Stromal cell of bone marrow (primary cell): ENCODE measurements at regions not wholly inside any gene's neighbourhood (a gene's known extent, or its start where the extent isn't known, plus 50 kb on each side); places are given as distances from the start of the nearest gene placed in this dataset.

Experiments
- DNase-seq: peaks from one replicate; pipeline ENCODE4 v3.0.0-alpha.2; 2012; ENCODE audit warnings: low read depth

- no peak for DNase-seq
These were observed 232.1 kb downstream of the LMO4 start for GRCh38 chr1:87560601-87561360.

- DNase-seq: no peak
These were observed 234.5 kb downstream of the LMO4 start for GRCh38 chr1:87563211-87563610.

- DNase-seq: no peak
These were observed 237.2 kb downstream of the LMO4 start for GRCh38 chr1:87565861-87566260.

GRCh38 chr1:87568005-87568404 is 239.3 kb downstream of the LMO4 start:
- no peak for DNase-seq

DNA sequence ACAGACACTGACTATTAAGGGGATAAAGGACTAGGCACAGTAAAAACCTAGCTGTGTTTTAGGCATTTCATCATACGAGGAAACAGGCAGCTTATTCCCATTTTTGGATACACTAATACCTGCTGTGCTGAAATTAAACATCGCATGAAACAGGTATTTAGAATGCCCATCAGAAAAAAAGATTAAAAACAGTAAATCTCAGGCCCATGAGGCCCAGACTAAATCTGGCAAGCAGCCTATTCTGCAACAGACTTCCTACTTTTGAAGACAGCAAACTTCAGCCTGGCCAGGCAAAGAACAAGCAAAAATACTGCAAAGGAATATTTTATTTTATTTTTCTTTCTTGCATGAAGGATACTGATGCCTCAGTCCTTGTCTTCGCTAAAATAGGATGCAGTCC is 240.2 kb downstream of the LMO4 start:
- DNase-seq: no peak

GRCh38 chr1:87572008-87572407 is 243.3 kb downstream of the LMO4 start:
- no peak for DNase-seq

DNA sequence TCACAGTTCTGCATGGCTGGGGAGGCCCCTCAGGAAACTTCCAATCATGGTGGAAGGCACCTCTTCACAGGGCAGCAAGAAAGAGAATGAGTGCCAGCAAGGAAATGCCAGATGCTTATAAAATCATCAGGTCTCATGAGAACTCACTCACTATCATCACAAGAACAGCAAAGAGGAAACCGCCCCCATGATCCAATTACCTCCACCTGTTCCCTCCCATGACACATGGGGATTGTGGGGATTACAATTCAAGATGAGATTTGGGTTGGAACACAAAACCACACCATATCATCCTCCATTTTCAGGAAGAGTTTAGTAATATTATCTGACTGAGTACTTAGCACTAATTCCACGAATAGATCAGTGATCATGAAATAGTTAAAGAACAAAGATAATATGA is 244.2 kb downstream of the LMO4 start:
- DNase-seq: no peak

DNA sequence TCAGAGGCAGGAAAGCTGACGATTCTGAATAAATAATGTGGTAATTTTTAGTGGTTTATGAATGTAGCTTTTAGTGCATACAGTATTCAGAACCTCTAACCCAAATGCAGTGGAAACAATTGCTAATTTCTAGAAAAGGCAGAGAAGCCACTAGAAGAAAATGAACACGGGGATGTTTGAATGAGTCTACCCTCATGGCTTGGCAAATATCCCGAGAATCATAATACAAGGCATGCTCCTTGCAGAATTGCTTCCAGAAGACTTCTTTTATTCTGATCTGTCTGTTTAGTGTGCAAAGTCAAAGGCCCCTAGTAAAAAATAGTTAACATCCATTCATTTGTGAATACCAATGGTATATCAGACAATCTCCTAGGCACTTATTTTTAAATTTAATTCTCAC is 246.8 kb downstream of the LMO4 start:
- peak; percentile 17 for DNase-seq

DNA sequence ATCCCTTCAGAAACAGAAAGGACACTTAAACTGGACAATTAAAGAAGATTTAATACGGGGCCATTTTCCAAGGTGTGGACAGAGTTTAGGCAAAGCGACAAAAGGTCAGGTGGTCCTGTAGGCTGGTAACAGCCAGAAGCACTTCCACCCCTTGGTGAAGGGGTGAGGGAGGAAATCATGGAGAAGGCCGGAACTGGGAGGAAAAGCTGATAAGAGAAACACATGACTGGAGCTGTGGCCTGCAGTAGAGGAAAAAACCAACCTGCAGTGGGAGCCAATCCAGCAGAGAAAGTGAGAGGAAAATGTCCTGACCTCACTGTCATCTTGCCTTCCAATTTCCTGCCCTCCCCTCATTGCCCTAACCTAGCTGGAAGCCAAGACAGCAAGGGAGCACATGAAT is 249.8 kb downstream of the LMO4 start:
- DNase-seq: no peak

DNA sequence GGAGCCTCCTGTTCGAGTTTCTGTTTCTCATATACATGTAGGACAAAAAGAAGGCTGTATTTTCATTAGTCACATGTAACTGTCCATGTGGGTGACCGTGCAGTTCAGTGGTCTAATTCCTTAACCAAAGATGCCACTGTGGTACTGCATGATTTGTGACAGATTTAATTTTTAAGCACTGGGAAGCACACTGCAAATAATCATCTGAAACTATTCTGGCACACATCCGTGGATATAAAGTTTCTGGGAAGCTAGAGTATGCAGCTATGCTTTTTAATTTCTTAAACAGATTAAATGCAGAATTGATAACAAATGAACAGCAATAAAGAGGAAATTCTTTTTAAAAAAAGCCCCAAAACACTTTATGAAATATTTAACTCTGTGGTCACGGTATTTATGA is 254.8 kb downstream of the LMO4 start:
- no peak for DNase-seq

GRCh38 chr1:87584586-87584985 is 255.9 kb downstream of the LMO4 start:
- DNase-seq: no peak

GRCh38 chr1:87586501-87586900 is 257.8 kb downstream of the LMO4 start:
- no peak for DNase-seq

GRCh38 chr1:87588495-87588894 is 259.8 kb downstream of the LMO4 start:
- DNase-seq: no peak

DNA sequence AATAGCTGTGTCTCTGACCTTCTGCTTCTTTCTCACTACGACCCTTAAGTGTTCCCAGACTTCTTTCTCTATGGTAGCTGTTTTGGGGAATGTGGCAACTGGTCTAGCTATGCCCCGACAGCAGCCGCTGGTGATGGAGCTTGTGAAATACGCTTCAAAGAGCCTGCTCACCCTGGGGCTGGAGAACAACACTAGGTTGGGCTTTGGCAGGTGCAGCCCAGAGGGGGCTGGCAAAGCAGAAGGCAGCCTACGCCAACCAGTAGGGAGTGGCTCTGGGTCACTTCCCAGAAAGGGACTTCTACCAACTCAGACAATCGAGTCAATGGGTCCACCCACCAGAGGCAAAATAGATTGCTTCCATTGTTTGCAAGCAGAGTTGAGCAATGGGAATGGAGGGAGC is 262.8 kb downstream of the LMO4 start:
- DNase-seq: no peak

GRCh38 chr1:87592156-87592555 is 263.5 kb downstream of the LMO4 start:
- DNase-seq: no peak

DNA sequence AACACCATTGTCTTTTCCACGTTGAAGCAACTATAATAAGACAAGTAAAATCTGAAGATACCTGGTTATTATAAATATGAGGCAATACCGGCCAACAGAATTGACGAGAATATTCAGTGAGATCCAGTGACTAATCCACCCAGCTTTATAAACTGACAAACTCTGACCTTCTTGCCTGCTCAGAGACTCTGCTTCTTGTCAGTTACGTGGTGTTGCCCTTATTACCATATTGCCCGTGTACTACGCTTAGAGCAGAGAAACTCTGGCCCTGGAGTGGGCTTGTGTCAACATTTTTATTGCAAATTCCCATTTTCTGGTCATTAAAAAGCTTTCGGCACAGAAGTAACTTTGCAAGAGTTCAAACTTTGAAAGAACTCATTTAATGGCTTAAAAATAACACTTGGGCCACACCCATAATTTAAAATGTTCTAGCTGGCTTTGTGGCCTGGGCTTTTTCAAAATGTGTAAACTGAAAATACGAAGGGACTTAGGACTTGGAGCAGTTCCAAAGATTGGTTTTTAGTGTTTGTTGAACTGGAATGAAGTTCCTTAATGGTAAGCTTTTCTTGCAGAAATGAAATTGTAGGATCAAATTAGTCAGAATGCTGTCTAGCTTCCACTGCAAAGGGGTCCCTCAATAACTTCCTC is 266.2 kb downstream of the LMO4 start:
- DNase-seq: no peak

DNA sequence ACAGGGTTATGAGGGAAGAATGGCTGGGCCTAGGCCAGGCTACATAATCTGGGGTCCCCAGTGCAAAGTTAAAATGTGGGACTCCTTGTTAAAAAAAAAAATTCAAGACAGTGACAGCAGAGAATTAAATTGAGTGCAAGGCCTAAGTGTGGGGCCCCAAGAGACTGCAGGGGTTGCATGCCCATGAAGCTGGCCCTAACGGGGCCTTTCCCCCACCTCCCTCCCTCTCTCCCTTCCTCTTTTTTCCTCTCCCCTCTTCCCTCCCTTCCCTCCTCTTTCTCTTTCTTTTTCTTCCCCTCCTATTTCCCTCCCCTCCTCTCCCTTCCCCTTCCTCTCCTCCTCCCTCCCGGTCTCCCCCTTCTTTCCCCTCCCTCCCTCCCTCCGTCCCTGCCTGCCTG is 266.7 kb downstream of the LMO4 start:
- no peak for DNase-seq

DNA sequence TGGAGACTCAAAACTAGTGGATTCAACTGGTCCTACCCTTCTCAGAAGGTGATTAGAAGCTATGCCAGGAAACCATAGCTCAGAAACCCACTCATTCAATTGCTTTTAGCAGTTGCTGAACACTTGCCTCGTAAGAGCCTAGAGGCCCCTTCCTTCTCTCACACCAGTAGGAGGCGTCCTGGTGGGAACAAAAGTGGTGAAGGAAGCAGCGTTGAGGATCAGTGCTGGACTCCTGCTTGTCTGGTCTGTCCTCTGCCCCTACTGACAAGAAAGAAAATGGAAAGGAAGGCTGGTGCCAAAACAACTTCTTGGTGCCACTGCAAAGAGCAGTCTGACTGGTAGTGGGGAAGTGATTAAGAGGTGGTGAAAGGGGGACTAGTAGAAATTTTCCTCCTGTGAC is 269.7 kb downstream of the LMO4 start:
- no peak for DNase-seq

GRCh38 chr1:87599569-87599968 is 270.9 kb downstream of the LMO4 start:
- no peak for DNase-seq

DNA sequence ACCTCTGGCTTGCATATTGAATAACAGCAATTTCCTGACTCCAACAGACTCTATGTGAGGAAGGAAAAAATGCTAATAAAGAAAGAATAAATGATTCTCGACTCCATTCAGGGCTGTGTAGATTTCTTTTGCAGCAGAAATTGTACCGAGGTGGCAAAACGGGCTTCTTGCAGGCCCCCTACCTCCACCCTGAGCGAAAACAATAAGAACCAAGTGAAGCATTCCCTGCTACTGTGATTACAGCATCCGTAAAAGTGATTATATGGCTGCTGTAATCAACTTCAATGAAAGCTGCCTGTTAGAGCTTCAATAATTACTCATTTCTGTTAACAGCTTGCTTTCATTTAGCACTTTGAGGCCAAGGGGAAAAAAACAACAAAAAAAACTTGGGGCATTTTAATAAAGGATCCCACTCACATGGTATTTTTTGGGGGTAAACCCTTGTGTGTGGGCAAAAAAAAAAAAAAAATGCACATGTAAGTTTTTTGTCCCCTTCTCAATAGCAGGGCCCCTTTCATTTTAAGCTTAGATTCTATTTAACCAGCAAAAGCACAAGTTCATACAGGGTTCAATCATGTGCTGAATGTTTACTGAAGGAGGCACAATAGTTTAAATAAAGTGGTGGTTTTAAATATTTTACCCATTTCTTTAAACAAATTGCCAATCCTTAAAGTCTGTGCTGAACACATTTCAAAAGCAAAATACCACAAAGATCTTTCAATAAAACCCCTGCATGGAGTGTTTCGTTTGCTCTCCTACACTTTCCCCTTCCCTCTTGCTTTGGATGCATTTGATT is 271.6 kb downstream of the LMO4 start:
- no peak for DNase-seq

GRCh38 chr1:87600854-87601253 is 272.2 kb downstream of the LMO4 start:
- no peak for DNase-seq

DNA sequence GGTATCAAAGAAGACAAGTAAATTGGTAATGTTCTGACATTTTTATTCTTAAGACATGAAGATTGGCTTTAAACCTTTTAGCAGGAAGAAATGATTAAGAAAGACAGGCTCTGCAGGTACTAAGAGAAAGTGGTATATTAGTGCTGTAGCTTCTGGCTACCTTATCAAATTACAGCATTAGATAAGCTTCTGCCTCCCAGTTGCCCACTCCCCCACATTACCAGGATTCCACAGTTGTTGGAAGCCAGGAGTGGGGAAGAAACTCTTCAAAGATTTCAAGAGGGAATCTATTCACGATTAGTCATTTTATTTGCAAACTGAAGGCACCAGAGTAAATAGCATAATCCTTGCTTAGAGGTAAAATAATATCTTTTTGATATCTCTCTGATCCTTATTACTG is 274.9 kb downstream of the LMO4 start:
- no peak for DNase-seq

DNA sequence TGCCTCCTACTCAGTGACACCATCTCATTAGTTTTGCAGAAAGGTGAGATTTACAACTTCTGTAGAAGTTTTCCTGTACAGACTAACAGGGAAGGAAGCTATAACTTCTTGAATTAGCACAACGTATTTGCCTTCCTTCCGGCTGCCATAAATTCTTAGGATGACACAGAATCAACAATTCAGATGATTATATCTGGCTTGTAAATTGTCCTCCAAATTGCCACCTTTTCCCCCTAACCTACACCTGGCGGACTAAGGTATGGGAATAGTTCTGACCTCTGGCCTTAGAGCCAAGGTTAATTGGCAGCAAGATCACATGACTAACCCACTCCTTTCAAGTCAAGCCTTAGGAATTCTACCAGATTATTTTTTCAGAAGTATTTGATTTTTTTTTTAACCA is 284.3 kb downstream of the LMO4 start:
- DNase-seq: no peak
